B cell (primary cell): ENCODE measurements at regions not wholly inside any gene's neighbourhood (a gene's known extent, or its start where the extent isn't known, plus 50 kb on each side); places are given as distances from the start of the nearest gene placed in this dataset.

ENCODE experiments used
- EZH2 ChIP-seq: IDR thresholded peaks from 2 replicates; pipeline ENCODE4 v1.6.1; 2012; ENCODE audit warnings: borderline replicate concordance, low read depth, mild to moderate bottlenecking, moderate library complexity, low read length; ENCODE audit not compliant: insufficient read depth, poor library complexity, severe bottlenecking
- TF ChIP-seq, protein P1 (sequence below): fragments of 200-600 bp; IDR thresholded peaks from one replicate; pipeline ENCODE4 v1.8.0; 2022; ENCODE audit warnings: antibody characterized with exemption, mild to moderate bottlenecking

DNA sequence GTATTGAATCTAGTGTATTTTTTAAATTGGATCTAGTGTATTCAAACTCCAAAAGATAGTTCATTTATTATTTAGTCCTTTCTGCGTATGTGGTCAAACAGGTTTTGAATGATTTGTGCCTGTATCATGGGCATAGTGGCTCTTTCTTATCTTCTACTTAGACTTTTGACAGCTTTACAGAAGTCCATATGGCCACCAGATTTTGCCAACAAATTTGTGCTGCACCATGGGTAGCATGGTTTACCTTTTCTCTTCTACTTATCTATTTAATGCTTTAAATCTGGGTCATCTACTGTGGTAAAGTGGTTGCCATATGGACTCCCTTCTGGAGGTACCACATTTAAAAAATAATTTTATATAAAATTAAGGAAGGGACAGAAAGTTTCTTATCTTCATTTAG, 66.9 kb upstream of the CADM2 start:
- TF ChIP-seq, protein P1, sequence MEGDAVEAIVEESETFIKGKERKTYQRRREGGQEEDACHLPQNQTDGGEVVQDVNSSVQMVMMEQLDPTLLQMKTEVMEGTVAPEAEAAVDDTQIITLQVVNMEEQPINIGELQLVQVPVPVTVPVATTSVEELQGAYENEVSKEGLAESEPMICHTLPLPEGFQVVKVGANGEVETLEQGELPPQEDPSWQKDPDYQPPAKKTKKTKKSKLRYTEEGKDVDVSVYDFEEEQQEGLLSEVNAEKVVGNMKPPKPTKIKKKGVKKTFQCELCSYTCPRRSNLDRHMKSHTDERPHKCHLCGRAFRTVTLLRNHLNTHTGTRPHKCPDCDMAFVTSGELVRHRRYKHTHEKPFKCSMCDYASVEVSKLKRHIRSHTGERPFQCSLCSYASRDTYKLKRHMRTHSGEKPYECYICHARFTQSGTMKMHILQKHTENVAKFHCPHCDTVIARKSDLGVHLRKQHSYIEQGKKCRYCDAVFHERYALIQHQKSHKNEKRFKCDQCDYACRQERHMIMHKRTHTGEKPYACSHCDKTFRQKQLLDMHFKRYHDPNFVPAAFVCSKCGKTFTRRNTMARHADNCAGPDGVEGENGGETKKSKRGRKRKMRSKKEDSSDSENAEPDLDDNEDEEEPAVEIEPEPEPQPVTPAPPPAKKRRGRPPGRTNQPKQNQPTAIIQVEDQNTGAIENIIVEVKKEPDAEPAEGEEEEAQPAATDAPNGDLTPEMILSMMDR, result no peak
- TF ChIP-seq EZH2, result no peak
